OCI-LY7 (cell line): ENCODE measurements at regions not wholly inside any gene's neighbourhood (a gene's known extent, or its start where the extent isn't known, plus 50 kb on each side); places are given as distances from the start of the nearest gene placed in this dataset.

Experiments
- BruUV-seq: library from RNA; stranded (reverse); fragments of 400-500 nt; replicated peaks from 2 replicates; lab custom pipeline; 2021; lab: Mats Ljungman, UMichigan
- CTCF ChIA-PET: fragments of 300-600 bp; sonication (Branson Sonifier 250); formaldehyde crosslinking; loops from one replicate; lab custom pipeline; 2022; ENCODE audit warnings: antibody characterized with exemption; ENCODE audit not compliant: unreplicated experiment; lab: Charles Lee
- POLR2A ChIA-PET: fragments of 300-600 bp; sonication (Branson Sonifier 250); formaldehyde crosslinking; loops from one replicate; lab custom pipeline; 2022; ENCODE audit warnings: antibody characterized with exemption; lab: Charles Lee
- DNase-seq: peaks from one replicate; pipeline ENCODE4 v3.0.0-alpha.2; 2015; ENCODE audit warnings: low spot score
- H2AFZ ChIP-seq: fragments of 200-600 bp; sonication (generic), shearing (Covaris generic); 2 replicates; pipeline ENCODE4 v1.6.1; 2014; ENCODE audit warnings: mild to moderate bottlenecking, antibody characterized with exemption, low read length, moderate library complexity
- H3K27ac ChIP-seq: fragments of 200-600 bp; sonication (generic); 2 replicates; pipeline ENCODE4 v1.5.1; 2014; ENCODE audit warnings: mixed run types, low read depth, mild to moderate bottlenecking, moderate library complexity, low read length, inconsistent platforms; ENCODE audit not compliant: poor library complexity, severe bottlenecking
- H3K36me3 ChIP-seq: fragments of 200-600 bp; sonication (generic); 2 replicates; pipeline ENCODE4 v1.6.1; 2014; ENCODE audit warnings: mild to moderate bottlenecking, antibody characterized with exemption, low read length, moderate library complexity, mixed read lengths; ENCODE audit not compliant: insufficient read depth
- H3K4me1 ChIP-seq: fragments of 200-600 bp; sonication (generic); 2 replicates; pipeline ENCODE4 v1.5.1; 2014; ENCODE audit warnings: mild to moderate bottlenecking, low read length; ENCODE audit not compliant: insufficient read depth, poor library complexity, severe bottlenecking
- H3K4me2 ChIP-seq: fragments of 200-600 bp; sonication (generic); 2 replicates; pipeline ENCODE4 v1.6.1; 2014; ENCODE audit warnings: mild to moderate bottlenecking, low read length
- H3K4me3 ChIP-seq: fragments of 200-600 bp; sonication (generic); 2 replicates; pipeline ENCODE4 v1.5.1; 2014; ENCODE audit warnings: mild to moderate bottlenecking, low read depth, low read length; ENCODE audit not compliant: poor library complexity, severe bottlenecking
- H3K79me2 ChIP-seq: fragments of 200-600 bp; sonication (generic); 2 replicates; pipeline ENCODE4 v1.6.1; 2016; ENCODE audit warnings: low read depth, mild to moderate bottlenecking, low read length, moderate library complexity, mixed read lengths; ENCODE audit not compliant: insufficient read depth
- H3K9me2 ChIP-seq: fragments of 200-600 bp; sonication (generic); 2 replicates; pipeline ENCODE4 v1.6.1; 2016; ENCODE audit warnings: mild to moderate bottlenecking, low read length, mixed read lengths; ENCODE audit not compliant: insufficient read depth
- H3K9me3 ChIP-seq: fragments of 200-600 bp; sonication (generic); 2 replicates; pipeline ENCODE4 v1.6.1; 2014; ENCODE audit warnings: mild to moderate bottlenecking, mixed run types, low read length, mixed read lengths
- H4K20me1 ChIP-seq: fragments of 200-600 bp; sonication (generic); 2 replicates; pipeline ENCODE4 v1.6.1; 2014; ENCODE audit warnings: mild to moderate bottlenecking, antibody characterized with exemption, low read length, moderate library complexity, mixed read lengths; ENCODE audit not compliant: insufficient read depth
- EZH2phosphoT487 ChIP-seq: fragments of 200-600 bp; sonication (generic); IDR thresholded peaks from 2 replicates; pipeline ENCODE4 v1.6.1; 2018; ENCODE audit warnings: low read depth, borderline replicate concordance, mild to moderate bottlenecking, mixed run types, antibody characterized with exemption, low read length, moderate library complexity, mixed read lengths
- intact Hi-C: fragments of 100-400 bp; cut with micrococcal nuclease; formaldehyde crosslinking; loops from one replicate; pipeline ENCODE4 v1.10.0; 2022; ENCODE audit not compliant: unreplicated experiment
- TF ChIP-seq, protein P1 (sequence below): fragments of 200-600 bp; sonication (generic); conservative IDR thresholded peaks from 2 replicates; pipeline ENCODE4 v1.5.1; 2014; ENCODE audit warnings: mild to moderate bottlenecking, antibody characterized with exemption, low read length, moderate library complexity, mixed read lengths

DNA sequence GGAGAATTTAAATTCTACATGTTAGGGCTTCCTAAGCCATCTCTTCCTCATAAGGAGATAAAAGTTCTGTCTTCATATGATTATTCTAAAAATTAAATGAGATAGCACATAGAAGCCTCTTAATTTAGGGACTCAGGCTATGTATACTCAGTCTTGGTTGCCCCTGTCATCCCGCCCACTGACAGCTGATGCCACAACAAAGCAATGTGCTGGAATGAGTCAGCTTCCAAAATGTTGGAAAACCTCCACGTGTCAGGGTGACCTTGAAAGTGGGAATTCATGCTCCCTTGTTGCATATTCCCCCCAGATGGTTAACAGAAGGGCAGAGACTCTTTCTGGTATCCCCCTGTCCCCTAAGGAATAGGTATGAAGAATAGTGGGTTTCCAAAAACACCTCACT, 238.0 kb upstream of the DDHD1 start:
- no peaks in the 10 kb centered on the region for H3K9me2 ChIP-seq
- H3K9me3 ChIP-seq: peaks cover 6% of the 10 kb centered on the region; the same call in 1 of the 2 replicates
- ChIA-PET CTCF (no interaction called here), POLR2A (no interaction called here)
- no peaks in the 10 kb centered on the region for H3K36me3 ChIP-seq
- H3K4me1 ChIP-seq: no peaks in the 10 kb centered on the region
- no TSS peak for BruUV-seq
- intact Hi-C loops: no loop called here
- no peak overlapping the region for H3K4me2 ChIP-seq
- no peak overlapping the region for H3K4me3 ChIP-seq
- DNase-seq: no peak
- no peak for TF ChIP-seq EZH2phosphoT487
- TF ChIP-seq, protein P1, sequence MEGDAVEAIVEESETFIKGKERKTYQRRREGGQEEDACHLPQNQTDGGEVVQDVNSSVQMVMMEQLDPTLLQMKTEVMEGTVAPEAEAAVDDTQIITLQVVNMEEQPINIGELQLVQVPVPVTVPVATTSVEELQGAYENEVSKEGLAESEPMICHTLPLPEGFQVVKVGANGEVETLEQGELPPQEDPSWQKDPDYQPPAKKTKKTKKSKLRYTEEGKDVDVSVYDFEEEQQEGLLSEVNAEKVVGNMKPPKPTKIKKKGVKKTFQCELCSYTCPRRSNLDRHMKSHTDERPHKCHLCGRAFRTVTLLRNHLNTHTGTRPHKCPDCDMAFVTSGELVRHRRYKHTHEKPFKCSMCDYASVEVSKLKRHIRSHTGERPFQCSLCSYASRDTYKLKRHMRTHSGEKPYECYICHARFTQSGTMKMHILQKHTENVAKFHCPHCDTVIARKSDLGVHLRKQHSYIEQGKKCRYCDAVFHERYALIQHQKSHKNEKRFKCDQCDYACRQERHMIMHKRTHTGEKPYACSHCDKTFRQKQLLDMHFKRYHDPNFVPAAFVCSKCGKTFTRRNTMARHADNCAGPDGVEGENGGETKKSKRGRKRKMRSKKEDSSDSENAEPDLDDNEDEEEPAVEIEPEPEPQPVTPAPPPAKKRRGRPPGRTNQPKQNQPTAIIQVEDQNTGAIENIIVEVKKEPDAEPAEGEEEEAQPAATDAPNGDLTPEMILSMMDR: no peak
- H3K79me2 ChIP-seq: no peaks in the 10 kb centered on the region
- no peak overlapping the region for H2AFZ ChIP-seq
- no peaks in the 10 kb centered on the region for H4K20me1 ChIP-seq
- no peak overlapping the region for H3K27ac ChIP-seq

DNA sequence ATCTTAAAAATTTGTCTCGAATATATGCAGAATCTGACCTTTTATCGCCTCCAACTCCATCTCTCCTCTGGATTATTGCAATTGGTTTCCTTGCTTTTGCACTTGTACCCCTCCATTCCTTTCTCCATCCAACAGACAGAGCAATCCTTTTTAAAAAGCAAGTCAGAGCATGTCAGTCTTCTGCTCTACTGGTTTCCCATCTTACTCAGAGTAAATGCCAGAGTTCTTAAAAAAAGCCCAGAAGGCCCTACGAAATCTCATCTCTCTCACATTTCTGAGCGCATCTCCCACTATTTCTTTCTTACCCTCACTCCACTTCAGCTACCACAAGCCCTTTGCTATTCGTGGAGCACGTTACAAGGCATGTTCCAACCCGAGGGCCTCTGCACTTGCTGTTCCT, 236.9 kb upstream of the DDHD1 start:
- no peaks in the 10 kb centered on the region for H3K36me3 ChIP-seq
- H3K4me1 ChIP-seq: no peaks in the 10 kb centered on the region
- intact Hi-C loops: no loop called here
- no peak overlapping the region for H3K4me2 ChIP-seq
- BruUV-seq: no TSS peak
- H3K9me3 ChIP-seq: peaks cover 4% of the 10 kb centered on the region; the same call in 1 of the 2 replicates
- H4K20me1 ChIP-seq: no peaks in the 10 kb centered on the region
- H3K79me2 ChIP-seq: no peaks in the 10 kb centered on the region
- CTCF ChIA-PET: no interaction called here
- POLR2A ChIA-PET: no interaction called here
- H3K9me2 ChIP-seq: no peaks in the 10 kb centered on the region
- no peak for DNase-seq
- no peak overlapping the region for H3K27ac ChIP-seq
- TF ChIP-seq, protein P1: no peak
- no peak for TF ChIP-seq EZH2phosphoT487
- H3K4me3 ChIP-seq: no peak overlapping the region
- H2AFZ ChIP-seq: no peak overlapping the region

DNA sequence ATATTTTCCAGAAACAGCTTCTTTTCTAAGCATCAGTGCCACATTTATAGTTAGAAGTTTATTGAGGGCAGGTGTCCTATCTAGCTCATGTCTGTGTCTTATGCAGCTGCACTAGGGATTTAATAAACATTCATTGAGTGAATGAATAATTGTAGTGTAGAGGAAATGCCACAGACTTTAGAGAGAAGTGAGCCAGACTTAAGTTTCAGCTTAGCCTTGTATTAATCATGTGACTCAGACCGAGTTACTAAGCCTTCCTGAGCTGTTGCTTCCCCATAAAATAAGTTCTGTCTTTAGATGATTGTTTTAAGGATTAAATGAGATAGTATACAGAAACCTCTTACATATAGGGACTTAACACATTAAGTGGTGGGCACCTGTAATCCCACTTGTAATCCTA, 236.1 kb upstream of the DDHD1 start:
- H3K4me2 ChIP-seq: no peak overlapping the region
- no peak overlapping the region for H3K4me3 ChIP-seq
- intact Hi-C loops: no loop called here
- no peak overlapping the region for H3K27ac ChIP-seq
- no peaks in the 10 kb centered on the region for H3K9me2 ChIP-seq
- H3K9me3 ChIP-seq: no peaks in the 10 kb centered on the region
- H2AFZ ChIP-seq: no peak overlapping the region
- TF ChIP-seq EZH2phosphoT487: no peak
- TF ChIP-seq, protein P1: no peak
- ChIA-PET POLR2A (interaction anchor here (0.7 to 0.9 kb wide), 2 partner anchors 15 to 26 kb away, joined by 3 read pairs; no protein-coding TSS in a partner anchor), CTCF (no interaction called here)
- BruUV-seq: no TSS peak
- H3K79me2 ChIP-seq: no peaks in the 10 kb centered on the region
- H3K36me3 ChIP-seq: no peaks in the 10 kb centered on the region
- no peaks in the 10 kb centered on the region for H4K20me1 ChIP-seq
- no peaks in the 10 kb centered on the region for H3K4me1 ChIP-seq
- DNase-seq: no peak
